LNCAP (cell line): ENCODE measurements at regions not wholly inside any gene's neighbourhood (a gene's known extent, or its start where the extent isn't known, plus 50 kb on each side); places are given as distances from the start of the nearest gene placed in this dataset.

Experiments
- CTCF ChIP-seq: fragments of 450-650 bp; IDR thresholded peaks from 2 replicates; pipeline ENCODE4 v1.5.1; 2017; ENCODE audit warnings: mild to moderate bottlenecking

DNA sequence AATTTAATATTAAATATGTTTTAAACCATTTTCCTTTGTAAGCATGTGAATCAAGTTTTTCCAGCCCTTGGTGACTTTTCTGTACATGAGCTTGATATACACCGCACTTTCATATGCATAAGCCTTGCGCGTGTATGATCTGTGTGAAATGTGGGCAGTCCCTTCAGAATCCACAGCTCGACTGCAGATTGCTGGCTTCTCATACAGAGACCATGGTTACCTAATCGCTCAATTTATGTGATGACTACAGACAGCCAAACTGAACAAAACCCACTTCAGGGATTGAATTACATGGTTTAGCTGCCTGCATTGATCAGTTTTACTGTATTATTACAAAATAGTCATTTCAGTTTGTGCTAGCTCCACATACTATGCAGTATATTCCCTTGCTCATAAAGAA lies 212.3 kb upstream of the NECTIN3 start:
- TF ChIP-seq CTCF: no peak

- no peak for TF ChIP-seq CTCF
Observed at GRCh38 chr3:110859993-110860392, 211.6 kb upstream of the NECTIN3 start.

DNA sequence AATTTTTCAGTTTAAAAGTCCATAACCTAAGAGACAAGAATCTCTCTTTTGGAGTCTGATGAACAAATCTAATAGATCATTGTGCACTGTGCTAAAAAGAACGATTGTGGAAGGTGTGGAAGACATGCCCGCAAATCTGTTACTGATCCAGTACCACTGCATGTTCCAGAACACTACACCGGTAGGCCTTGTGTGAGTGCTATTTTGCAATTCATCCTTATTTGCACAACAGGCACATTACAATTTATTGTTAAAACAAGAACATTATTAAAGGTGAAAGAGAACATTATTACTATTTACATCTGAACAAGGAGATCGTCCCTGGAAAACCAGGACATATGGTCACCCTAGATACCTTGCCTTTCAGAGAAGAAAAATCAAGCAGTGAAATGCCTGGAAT lies 205.7 kb upstream of the NECTIN3 start:
- TF ChIP-seq CTCF: no peak

DNA sequence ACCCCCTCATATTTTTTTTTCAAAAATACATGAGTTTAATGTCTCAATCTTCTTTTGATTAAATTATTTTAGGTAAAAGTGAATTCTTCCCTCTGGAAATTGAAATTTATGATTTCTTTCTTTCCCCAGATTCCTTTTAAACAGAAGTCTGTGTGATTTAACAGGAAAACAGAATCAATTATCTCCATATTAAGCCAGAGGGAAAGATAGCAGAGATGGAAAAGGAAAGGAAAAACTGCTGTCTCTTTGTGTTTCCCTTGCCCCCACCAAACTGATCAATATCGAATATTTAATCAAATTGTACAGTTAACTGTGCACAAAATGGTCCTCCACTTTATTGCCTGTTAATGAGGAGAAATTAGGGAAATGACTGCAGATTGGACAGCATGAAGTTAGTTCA lies 203.5 kb upstream of the NECTIN3 start:
- no peak for TF ChIP-seq CTCF

DNA sequence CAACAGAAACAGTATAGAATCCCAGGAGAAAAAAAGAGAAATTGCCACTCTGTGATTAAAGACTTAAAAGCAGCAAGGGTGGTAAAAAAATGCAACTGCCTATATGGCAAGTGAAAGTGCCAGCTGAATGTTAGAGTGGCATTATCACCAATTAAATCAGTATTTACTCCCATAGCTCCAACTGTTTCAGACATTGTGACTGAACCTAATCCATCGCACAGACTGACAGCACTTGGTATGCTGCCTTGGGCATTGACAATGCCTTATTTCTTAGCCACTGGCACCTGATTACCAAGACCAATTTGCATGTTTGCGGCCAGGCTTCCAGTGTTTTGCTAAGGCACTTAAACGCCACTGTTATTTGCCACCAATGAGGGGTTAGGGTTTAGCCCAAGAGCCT lies 201.9 kb upstream of the NECTIN3 start:
- TF ChIP-seq CTCF: no peak

DNA sequence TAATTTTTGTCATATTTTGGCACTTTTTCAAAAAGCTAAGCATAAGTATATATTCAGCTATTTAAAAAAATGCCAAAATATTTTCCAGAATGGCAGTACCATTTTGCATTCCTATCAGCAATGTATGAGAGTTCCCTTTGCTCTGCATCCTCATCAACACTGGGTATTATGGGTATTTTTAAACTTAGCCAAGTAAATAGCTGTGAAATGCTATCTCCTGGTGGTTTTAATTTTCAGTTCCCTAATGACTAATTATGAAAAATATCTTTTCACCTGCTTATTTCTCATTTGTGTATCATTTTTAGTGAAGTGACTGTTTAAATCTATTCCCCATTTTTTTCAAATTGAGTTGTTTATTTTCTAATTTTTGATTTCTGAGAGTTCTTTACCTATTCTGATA lies 199.7 kb upstream of the NECTIN3 start:
- TF ChIP-seq CTCF: no peak

- no peak for TF ChIP-seq CTCF
Observed at GRCh38 chr3:110878692-110879091, 192.9 kb upstream of the NECTIN3 start.

- TF ChIP-seq CTCF: peak; percentile 13; the same call in 1 of the 2 replicates
Observed at GRCh38 chr3:110881069-110881468, 190.5 kb upstream of the NECTIN3 start.
